Kidney (tissue), 13 donors: ENCODE measurements at regions not wholly inside any gene's neighbourhood (a gene's known extent, or its start where the extent isn't known, plus 50 kb on each side); places are given as distances from the start of the nearest gene placed in this dataset.

Source experiments
- DNase-seq, 5 donors: peaks; one replicate each; pipeline ENCODE4 v3.0.0-alpha.2; 2013 to 2020
- FAIRE-seq: peaks from 2 replicates; lab custom pipeline; 2012; peaks lifted over from hg19 to GRCh38; lab: Jason Lieb, UNC
- H3K27ac ChIP-seq, 2 donors: one replicate each; pipeline ENCODE4 v1.7.0; 2013; ENCODE audit warnings: low read depth in 2 of 2, low read length in 2 of 2, inconsistent platforms in 1 of 2
- H3K27me3 ChIP-seq: one replicate; pipeline ENCODE4 v1.7.1; 2013; ENCODE audit warnings: low read length, inconsistent platforms; ENCODE audit not compliant: control insufficient read depth, insufficient read depth
- H3K36me3 ChIP-seq, 3 donors: one replicate each; pipeline versions ENCODE4 v1.7.0 to v1.7.1; 2013; ENCODE audit warnings: low read length in 3 of 3, control low read depth in 1 of 3, inconsistent platforms in 1 of 3; ENCODE audit not compliant: insufficient read depth in 3 of 3, control insufficient read depth in 2 of 3
- H3K4me1 ChIP-seq, 3 donors: one replicate each; pipeline versions ENCODE4 v1.7.0 to v1.7.1; 2013; ENCODE audit warnings: low read length in 3 of 3, inconsistent platforms in 1 of 3, low read depth in 1 of 3; ENCODE audit not compliant: control insufficient read depth in 2 of 3, insufficient read depth in 2 of 3
- H3K4me3 ChIP-seq, 3 donors: one replicate each; pipeline versions ENCODE4 v1.7.0 to v1.8.1; 2013; ENCODE audit warnings: low read length in 3 of 3, control low read depth in 1 of 3, inconsistent platforms in 1 of 3
- H3K9ac ChIP-seq, 3 donors: one replicate each; pipeline versions ENCODE4 v1.7.0 to v1.7.1; 2013; ENCODE audit warnings: low read length in 3 of 3, control low read depth in 1 of 3, inconsistent platforms in 1 of 3
- H3K9me3 ChIP-seq, 3 donors: one replicate each; pipeline versions ENCODE4 v1.7.0 to v1.7.1; 2013; ENCODE audit warnings: low read length in 3 of 3, control low read depth in 1 of 3, inconsistent platforms in 1 of 3; ENCODE audit not compliant: control insufficient read depth in 2 of 3, insufficient read depth in 1 of 3
- intact Hi-C: fragments of 100-400 bp; cut with DNase I; formaldehyde crosslinking; loops from one replicate; pipeline ENCODE4 v1.11.1; 2022
- TF ChIP-seq, protein P1 (sequence below): IDR thresholded peaks from 3 replicates; pipeline ENCODE4 v1.5.1; 2012; ENCODE audit warnings: mild to moderate bottlenecking, moderate library complexity, borderline replicate concordance; ENCODE audit not compliant: insufficient read depth; ENCODE audit errors: extremely low read depth
- donor health status: control.
- donor health status: control.
- donor health status: control.
- donor health status: control.
- donor health status: control.
- donor health status: DM: yes; HTN: yes; CAD: no.
- donor health status: Normal renal cell carcinoma (clear cell type).

- Histone ChIP-seq H3K9me3 (no peaks in the 10 kb centered on the region), H3K27ac (no peak overlapping the region), H3K4me1 (no peaks in the 10 kb centered on the region), H3K9ac (no peak overlapping the region), H3K4me3 (no peak overlapping the region), H3K27me3 (no peaks in the 10 kb centered on the region), H3K36me3 (no peaks in the 10 kb centered on the region)
- intact Hi-C loops = no loop called here
- DNase-seq (peak in 2 of 5 donors; percentile 18 to 38), FAIRE-seq (no peak)
- TF ChIP-seq, protein P1, sequence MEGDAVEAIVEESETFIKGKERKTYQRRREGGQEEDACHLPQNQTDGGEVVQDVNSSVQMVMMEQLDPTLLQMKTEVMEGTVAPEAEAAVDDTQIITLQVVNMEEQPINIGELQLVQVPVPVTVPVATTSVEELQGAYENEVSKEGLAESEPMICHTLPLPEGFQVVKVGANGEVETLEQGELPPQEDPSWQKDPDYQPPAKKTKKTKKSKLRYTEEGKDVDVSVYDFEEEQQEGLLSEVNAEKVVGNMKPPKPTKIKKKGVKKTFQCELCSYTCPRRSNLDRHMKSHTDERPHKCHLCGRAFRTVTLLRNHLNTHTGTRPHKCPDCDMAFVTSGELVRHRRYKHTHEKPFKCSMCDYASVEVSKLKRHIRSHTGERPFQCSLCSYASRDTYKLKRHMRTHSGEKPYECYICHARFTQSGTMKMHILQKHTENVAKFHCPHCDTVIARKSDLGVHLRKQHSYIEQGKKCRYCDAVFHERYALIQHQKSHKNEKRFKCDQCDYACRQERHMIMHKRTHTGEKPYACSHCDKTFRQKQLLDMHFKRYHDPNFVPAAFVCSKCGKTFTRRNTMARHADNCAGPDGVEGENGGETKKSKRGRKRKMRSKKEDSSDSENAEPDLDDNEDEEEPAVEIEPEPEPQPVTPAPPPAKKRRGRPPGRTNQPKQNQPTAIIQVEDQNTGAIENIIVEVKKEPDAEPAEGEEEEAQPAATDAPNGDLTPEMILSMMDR = peak; percentile 6
Observed at GRCh38 chr15:59751552-59752413, 62.7 kb upstream of the BNIP2 start.

GRCh38 chr15:59746777-59747176 is 57.7 kb upstream of the BNIP2 start:
- no peak overlapping the region for H3K4me3 ChIP-seq
- no peaks in the 10 kb centered on the region for H3K27me3 ChIP-seq
- intact Hi-C loops = no loop called here
- no peak overlapping the region for H3K9ac ChIP-seq
- no peaks in the 10 kb centered on the region for H3K4me1 ChIP-seq
- no peak overlapping the region for H3K27ac ChIP-seq
- FAIRE-seq (no peak), DNase-seq (no peak)
- no peaks in the 10 kb centered on the region for H3K9me3 ChIP-seq
- no peaks in the 10 kb centered on the region for H3K36me3 ChIP-seq
- TF ChIP-seq, protein P1 = no peak

- Histone ChIP-seq H3K4me3 (no peak overlapping the region), H3K27me3 (no peaks in the 10 kb centered on the region), H3K9me3 (no peaks in the 10 kb centered on the region), H3K9ac (no peak overlapping the region), H3K36me3 (no peaks in the 10 kb centered on the region), H3K4me1 (no peaks in the 10 kb centered on the region), H3K27ac (no peak overlapping the region)
- no peak for FAIRE-seq
- TF ChIP-seq, protein P1 = peak; percentile 1
- peak in 4 of 5 donors; percentile 18 to 58 (median 44) for DNase-seq
- intact Hi-C loops = no loop called here
Observed at GRCh38 chr15:59741274-59741906, 52.3 kb upstream of the BNIP2 start.
